Thoracic aorta (tissue), 2 donors: ENCODE measurements at regions not wholly inside any gene's neighbourhood (a gene's known extent, or its start where the extent isn't known, plus 50 kb on each side); places are given as distances from the start of the nearest gene placed in this dataset.
A peak's percentile ranks its signal among the peaks of the same experiment; 100 is the strongest.

Experiments used
- ATAC-seq: fragments of 150-250 bp; one replicate; pipeline ENCODE4 v1.8.0; 2017; ENCODE audit warnings: low read depth; ENCODE audit not compliant: insufficient number of reproducible peaks, low FRiP score
- DNase-seq: peaks from one replicate; pipeline ENCODE4 v3.0.0-alpha.2; 2020; ENCODE audit warnings: low spot score
- H3K27ac ChIP-seq, 2 donors: fragments of 200-600 bp; sonication (generic); 1 replicate in 1 of 2; 2 replicates in 1 of 2; pipeline ENCODE4 v1.5.1; 2016; ENCODE audit warnings: mild to moderate bottlenecking in 2 of 2, moderate library complexity in 2 of 2
- H3K27me3 ChIP-seq: fragments of 200-600 bp; sonication (generic); replicated peaks from 2 replicates; pipeline ENCODE4 v1.6.0; 2016; ENCODE audit warnings: mild to moderate bottlenecking; ENCODE audit not compliant: insufficient read depth
- H3K36me3 ChIP-seq: fragments of 200-600 bp; sonication (generic); one replicate; pipeline ENCODE4 v1.5.1; 2016
- H3K4me1 ChIP-seq, 2 donors: fragments of 200-600 bp; sonication (generic); 1 replicate in 1 of 2; 2 replicates in 1 of 2; pipeline versions ENCODE4 v1.5.1 to v1.6.0; 2016; ENCODE audit warnings: low read depth in 2 of 2, mild to moderate bottlenecking in 1 of 2; ENCODE audit not compliant: control insufficient read depth in 1 of 2
- H3K4me3 ChIP-seq: fragments of 200-600 bp; sonication (generic); 2 replicates; pipeline ENCODE4 v1.5.1; 2016; ENCODE audit warnings: mild to moderate bottlenecking
- H3K9me3 ChIP-seq: fragments of 200-600 bp; sonication (generic); 2 replicates; pipeline ENCODE4 v1.5.1; 2016
- CTCF ChIP-seq: fragments of 200-600 bp; sonication (generic); IDR thresholded peaks from one replicate; pipeline ENCODE4 v1.5.1; 2019; ENCODE audit warnings: antibody characterized with exemption

DNA sequence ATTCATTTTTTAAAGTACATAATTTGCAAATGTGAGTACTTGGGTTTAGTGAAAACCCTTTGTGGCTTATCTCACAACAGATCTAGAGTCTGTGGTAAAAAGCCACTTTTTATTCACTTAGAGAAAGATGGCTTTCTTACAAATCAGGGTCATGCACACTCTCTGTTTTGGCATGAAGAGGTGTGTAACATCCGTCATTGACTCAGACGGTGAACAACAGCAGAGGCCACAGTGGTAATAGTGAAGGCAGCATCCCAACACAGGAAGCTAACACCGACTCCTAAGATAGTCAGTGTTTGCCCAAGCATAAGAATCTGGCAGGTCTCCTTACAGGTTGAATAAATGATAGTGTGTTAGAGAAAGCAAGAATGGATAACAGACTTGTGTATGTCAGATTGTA lies 593.0 kb downstream of the SOX5 start:
- Histone ChIP-seq H3K4me3 (no peak overlapping the region), H3K27me3 (no peaks in the 10 kb centered on the region), H3K9me3 (no peaks in the 10 kb centered on the region), H3K4me1 (peaks cover 37 to 73% of the 10 kb centered on the region in 2 donors), H3K36me3 (no peaks in the 10 kb centered on the region), H3K27ac (peak overlapping the region; percentile 69 to 89)
- TF ChIP-seq CTCF: no peak
- no peak for DNase-seq
- no peak for ATAC-seq

- ATAC-seq (peak; percentile 54), DNase-seq (no peak)
- Histone ChIP-seq H3K36me3 (no peaks in the 10 kb centered on the region), H3K4me3 (no peak overlapping the region), H3K27ac (peak overlapping the region; percentile 69 to 89), H3K4me1 (peaks cover 37 to 71% of the 10 kb centered on the region in 2 donors), H3K27me3 (no peaks in the 10 kb centered on the region), H3K9me3 (no peaks in the 10 kb centered on the region)
- no peak for TF ChIP-seq CTCF
These were observed 592.4 kb downstream of the SOX5 start for GRCh38 chr12:23356927-23357708.

GRCh38 chr12:23359975-23360701 lies 589.3 kb downstream of the SOX5 start:
- H3K4me1 ChIP-seq: peaks cover 37 to 56% of the 10 kb centered on the region in 2 donors
- peak overlapping the region; percentile 49 for H3K4me3 ChIP-seq
- no peak for TF ChIP-seq CTCF
- peak; percentile 36 for ATAC-seq
- DNase-seq: no peak
- H3K27ac ChIP-seq: peak overlapping the region; percentile 68 to 89
- no peaks in the 10 kb centered on the region for H3K27me3 ChIP-seq
- no peaks in the 10 kb centered on the region for H3K9me3 ChIP-seq
- H3K36me3 ChIP-seq: no peaks in the 10 kb centered on the region

- TF ChIP-seq CTCF: no peak
- H3K27ac ChIP-seq: peak overlapping the region; percentile 66 to 89
- ATAC-seq: no peak
These were observed 587.5 kb downstream of the SOX5 start for GRCh38 chr12:23361971-23362370.

DNA sequence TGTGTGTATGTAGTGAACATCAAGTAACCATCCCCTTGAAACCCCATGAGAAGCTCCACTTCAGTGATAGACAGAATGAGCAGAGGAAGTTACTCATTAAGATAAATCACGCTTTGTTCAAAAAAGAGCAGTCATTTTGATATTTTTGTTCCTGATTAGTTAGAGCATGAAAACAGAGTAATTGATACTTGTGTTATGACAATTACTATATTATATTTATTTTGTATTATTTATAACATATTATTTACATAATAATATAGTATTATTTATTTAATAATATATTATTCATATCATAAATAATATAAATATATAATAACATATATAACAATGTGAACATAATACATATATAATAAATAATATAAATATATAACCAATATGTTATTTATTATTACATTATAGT lies 580.9 kb downstream of the SOX5 start:
- ATAC-seq (no peak), DNase-seq (no peak)
- no peaks in the 10 kb centered on the region for H3K9me3 ChIP-seq
- no peaks in the 10 kb centered on the region for H3K27me3 ChIP-seq
- H3K4me3 ChIP-seq: no peak overlapping the region
- no peak for TF ChIP-seq CTCF
- H3K36me3 ChIP-seq: no peaks in the 10 kb centered on the region
- no peaks in the 10 kb centered on the region for H3K4me1 ChIP-seq
- H3K27ac ChIP-seq: no peak overlapping the region

More at GRCh38 chr12:23361971-23362370, 587.5 kb downstream of the SOX5 start:
- H3K4me1 ChIP-seq: peaks cover 24 to 40% of the 10 kb centered on the region in 2 donors
- DNase-seq: no peak
- no peaks in the 10 kb centered on the region for H3K9me3 ChIP-seq
- H3K4me3 ChIP-seq: no peak overlapping the region
- no peaks in the 10 kb centered on the region for H3K36me3 ChIP-seq
- no peaks in the 10 kb centered on the region for H3K27me3 ChIP-seq
